PC-9 (cell line): ENCODE measurements at regions not wholly inside any gene's neighbourhood (a gene's known extent, or its start where the extent isn't known, plus 50 kb on each side); places are given as distances from the start of the nearest gene placed in this dataset.

Experiments
- BruUV-seq: library from RNA; stranded (reverse); fragments of 400-500 nt; replicated peaks from 2 replicates; lab custom pipeline; 2021; lab: Mats Ljungman, UMichigan
- CTCF ChIA-PET: fragments of 300-600 bp; sonication (Branson Sonifier 250); formaldehyde crosslinking; loops from one replicate; lab custom pipeline; 2022; ENCODE audit warnings: antibody characterized with exemption; lab: Charles Lee
- POLR2A ChIA-PET: fragments of 300-600 bp; sonication (Branson Sonifier 250); formaldehyde crosslinking; loops from one replicate; lab custom pipeline; 2022; ENCODE audit warnings: antibody characterized with exemption; ENCODE audit not compliant: unreplicated experiment; lab: Charles Lee
- DNase-seq, 2 experiments: peaks; one replicate each; pipeline versions ENCODE4 v3.0.0 to v3.0.0-alpha.2; 2015 to 2022; ENCODE audit warnings: mixed read lengths in 1 of 2
- H2AFZ ChIP-seq: fragments of 200-600 bp; sonication (generic); 2 replicates; pipeline ENCODE4 v1.8.1; 2017; ENCODE audit warnings: antibody characterized with exemption
- H3F3A ChIP-seq: fragments of 200-600 bp; sonication (generic); 2 replicates; pipeline ENCODE4 v1.8.1; 2017; ENCODE audit warnings: antibody characterized with exemption, mild to moderate bottlenecking, low read depth; ENCODE audit not compliant: insufficient read depth
- H3K27ac ChIP-seq: fragments of 200-600 bp; sonication (generic); 2 replicates; pipeline ENCODE4 v1.6.1; 2016; ENCODE audit warnings: mixed run types
- H3K27me3 ChIP-seq: fragments of 200-600 bp; sonication (generic); 2 replicates; pipeline ENCODE4 v1.6.1; 2016; ENCODE audit warnings: low read depth, mixed run types; ENCODE audit not compliant: insufficient read depth
- H3K36me3 ChIP-seq: fragments of 200-600 bp; sonication (generic); 2 replicates; pipeline ENCODE4 v1.6.1; 2016; ENCODE audit warnings: low read depth, mixed run types
- H3K4me1 ChIP-seq: fragments of 200-600 bp; sonication (generic); replicated peaks from 2 replicates; pipeline ENCODE4 v1.6.1; 2016; ENCODE audit warnings: mixed run types; ENCODE audit not compliant: insufficient read depth
- H3K4me2 ChIP-seq: fragments of 200-600 bp; sonication (generic); 2 replicates; pipeline ENCODE4 v1.6.1; 2017; ENCODE audit warnings: mixed run types
- H3K4me3 ChIP-seq: fragments of 200-600 bp; sonication (generic); 2 replicates; pipeline ENCODE4 v1.6.1; 2016; ENCODE audit warnings: mixed run types
- H3K79me2 ChIP-seq: fragments of 200-600 bp; sonication (generic); 2 replicates; pipeline ENCODE4 v1.6.1; 2017; ENCODE audit warnings: low read depth, mixed run types
- H3K9me2 ChIP-seq: fragments of 200-600 bp; sonication (generic); 2 replicates; pipeline ENCODE4 v1.8.1; 2017; ENCODE audit warnings: mild to moderate bottlenecking; ENCODE audit not compliant: insufficient read depth
- H3K9me3 ChIP-seq: fragments of 200-600 bp; sonication (generic); 2 replicates; pipeline ENCODE4 v1.8.1; 2016; ENCODE audit warnings: low read depth; ENCODE audit not compliant: insufficient read depth
- H4K20me1 ChIP-seq: fragments of 200-600 bp; sonication (generic); 2 replicates; pipeline ENCODE4 v1.8.1; 2017; ENCODE audit not compliant: insufficient read depth
- CTCF ChIP-seq: fragments of 200-600 bp; sonication (generic); conservative IDR thresholded peaks from 2 replicates; pipeline ENCODE4 v1.6.1; 2017; ENCODE audit warnings: mixed run types, antibody characterized with exemption, mild to moderate bottlenecking, moderate library complexity
- EZH2 ChIP-seq: fragments of 200-600 bp; sonication (generic); IDR thresholded peaks from 2 replicates; pipeline ENCODE4 v1.8.0; 2017; ENCODE audit warnings: antibody characterized with exemption, low read depth
- intact Hi-C: fragments of 100-400 bp; cut with micrococcal nuclease; formaldehyde crosslinking; loops from one replicate; pipeline ENCODE4 v1.10.0; 2022; ENCODE audit not compliant: unreplicated experiment

GRCh38 chr13:40171566-40171965 is 494.9 kb downstream of the FOXO1 start:
- Histone ChIP-seq H3K4me3 (no peak overlapping the region), H3K27me3 (no peaks in the 10 kb centered on the region), H3K27ac (no peak overlapping the region), H3K9me2 (no peaks in the 10 kb centered on the region), H4K20me1 (no peaks in the 10 kb centered on the region), H2AFZ (no peak overlapping the region), H3F3A (no peaks in the 10 kb centered on the region), H3K36me3 (no peaks in the 10 kb centered on the region), H3K4me1 (0 out of 2 replicates have a peak, but pooled peaks cover 5% of the 10 kb centered on the region), H3K79me2 (no peaks in the 10 kb centered on the region), H3K9me3 (no peaks in the 10 kb centered on the region), H3K4me2 (no peak overlapping the region)
- intact Hi-C loops, result no loop called here
- TF ChIP-seq EZH2, result no peak
- no peak for TF ChIP-seq CTCF
- ChIA-PET CTCF (no interaction called here), POLR2A (no interaction called here)
- no TSS peak for BruUV-seq
- no peak for DNase-seq

- Histone ChIP-seq H4K20me1 (no peaks in the 10 kb centered on the region), H3F3A (no peaks in the 10 kb centered on the region), H3K4me3 (no peak overlapping the region), H3K36me3 (no peaks in the 10 kb centered on the region), H3K27me3 (no peaks in the 10 kb centered on the region), H3K4me2 (no peak overlapping the region), H3K27ac (no peak overlapping the region), H3K4me1 (0 out of 2 replicates have a peak, but pooled peaks cover 5% of the 10 kb centered on the region), H3K9me2 (no peaks in the 10 kb centered on the region), H2AFZ (no peak overlapping the region), H3K79me2 (no peaks in the 10 kb centered on the region), H3K9me3 (no peaks in the 10 kb centered on the region)
- POLR2A ChIA-PET, result no interaction called here
- DNase-seq, result no peak
- CTCF ChIA-PET, result no interaction called here
- intact Hi-C loops, result no loop called here
- no TSS peak for BruUV-seq
- TF ChIP-seq EZH2 (no peak), CTCF (no peak)
Measured at GRCh38 chr13:40172149-40172591, 494.3 kb downstream of the FOXO1 start.

GRCh38 chr13:40172878-40173277 is 493.6 kb downstream of the FOXO1 start:
- DNase-seq, result no peak
- Histone ChIP-seq H3K27ac (no peak overlapping the region), H3K4me1 (0 out of 2 replicates have a peak, but pooled peaks cover 5% of the 10 kb centered on the region), H3K9me2 (no peaks in the 10 kb centered on the region), H3K4me3 (no peak overlapping the region), H3K4me2 (no peak overlapping the region), H3K9me3 (no peaks in the 10 kb centered on the region), H3F3A (no peaks in the 10 kb centered on the region), H4K20me1 (no peaks in the 10 kb centered on the region), H2AFZ (no peak overlapping the region), H3K79me2 (no peaks in the 10 kb centered on the region), H3K36me3 (no peaks in the 10 kb centered on the region), H3K27me3 (no peaks in the 10 kb centered on the region)
- POLR2A ChIA-PET, result no interaction called here
- CTCF ChIA-PET, result no interaction called here
- intact Hi-C loops, result no loop called here
- TF ChIP-seq CTCF (no peak), EZH2 (no peak)
- BruUV-seq, result no TSS peak
